Fibroblast of mammary gland (primary cell): ENCODE measurements at regions not wholly inside any gene's neighbourhood (a gene's known extent, or its start where the extent isn't known, plus 50 kb on each side); places are given as distances from the start of the nearest gene placed in this dataset.

Experiments used
- DNase-seq: peaks from one replicate; pipeline ENCODE4 v3.0.0-alpha.2; 2010; ENCODE audit warnings: low read depth
- H3K4me3 ChIP-seq: 2 replicates; pipeline ENCODE4 v1.5.1; 2011; ENCODE audit warnings: low read depth, mild to moderate bottlenecking, low read length, moderate library complexity; ENCODE audit not compliant: control insufficient read depth
- CTCF ChIP-seq: conservative IDR thresholded peaks from 2 replicates; pipeline ENCODE4 v1.5.1; 2011; ENCODE audit warnings: low read depth, low read length, inconsistent platforms; ENCODE audit not compliant: control insufficient read depth, insufficient read depth

DNA sequence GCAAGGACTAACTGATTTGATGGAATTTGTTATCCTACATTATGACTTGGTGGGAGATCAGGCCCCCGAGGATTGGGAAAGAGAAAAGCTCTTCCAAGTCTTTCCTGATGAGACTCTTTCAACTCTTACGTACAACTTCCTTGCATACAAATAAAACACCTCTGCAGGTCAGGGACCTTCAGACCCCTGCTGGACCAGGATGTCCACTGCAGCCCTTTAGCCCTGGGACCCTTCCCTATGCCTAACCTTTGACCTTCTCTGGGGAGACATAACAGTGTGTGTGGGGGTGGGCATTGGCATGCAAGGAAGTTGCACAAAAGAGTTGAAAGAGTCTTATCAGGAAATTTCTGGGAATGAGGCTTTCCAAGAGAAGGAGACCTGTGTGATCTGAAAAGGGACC, 859.4 kb downstream of the TYW1 start:
- DNase-seq, result no peak
- H3K4me3 ChIP-seq, result no peak overlapping the region
- no peak for TF ChIP-seq CTCF

GRCh38 chr7:67857698-67858097, 861.1 kb downstream of the TYW1 start:
- no peak for TF ChIP-seq CTCF
- no peak for DNase-seq
- H3K4me3 ChIP-seq, result no peak overlapping the region

DNA sequence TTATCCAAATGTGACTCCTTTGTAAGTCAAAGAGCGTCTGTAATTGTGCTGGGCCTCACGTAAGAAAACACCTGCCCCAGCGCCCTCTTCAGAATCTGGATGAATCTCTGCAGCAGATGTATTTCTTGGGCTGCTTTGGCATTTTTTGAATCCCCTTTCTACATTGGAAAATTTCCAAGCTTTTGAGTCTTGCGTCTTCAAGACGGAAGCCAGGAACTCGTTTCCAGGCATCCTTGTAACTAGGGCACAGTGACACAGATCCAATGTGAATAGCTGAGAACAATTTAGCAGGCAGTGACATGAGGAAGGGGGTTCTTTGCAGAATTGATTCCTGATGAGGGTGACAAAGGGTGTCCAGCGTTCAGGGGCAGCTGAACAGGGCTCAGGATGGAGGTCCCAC, 862.3 kb downstream of the TYW1 start:
- TF ChIP-seq CTCF, result no peak
- H3K4me3 ChIP-seq, result no peak overlapping the region
- DNase-seq, result no peak

DNA sequence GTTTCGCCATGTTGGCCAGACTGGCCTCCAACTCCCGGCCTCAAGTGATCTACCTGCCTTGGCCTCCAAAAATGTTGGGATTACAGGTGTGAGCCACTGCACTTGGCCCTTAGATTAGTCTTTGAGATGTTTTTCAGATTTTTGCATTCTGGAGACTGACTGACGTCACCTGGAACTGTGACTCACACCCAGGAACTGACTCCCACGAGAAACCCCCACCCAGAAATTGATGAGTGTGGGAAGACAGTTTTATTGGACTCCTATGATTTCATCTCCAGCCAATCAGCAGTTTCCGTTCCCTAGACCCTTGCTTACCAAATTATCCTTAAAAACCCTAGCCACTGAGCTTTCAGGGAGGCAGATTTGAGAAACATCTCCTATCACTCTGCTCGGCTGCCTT, 867.3 kb downstream of the TYW1 start:
- TF ChIP-seq CTCF, result no peak
- H3K4me3 ChIP-seq, result no peak overlapping the region
- no peak for DNase-seq

- H3K4me3 ChIP-seq, result no peak overlapping the region
- TF ChIP-seq CTCF, result no peak
- DNase-seq, result no peak
These were observed 869.4 kb downstream of the TYW1 start for GRCh38 chr7:67866054-67866453.

GRCh38 chr7:67866812-67867211, 870.2 kb downstream of the TYW1 start:
- no peak for DNase-seq
- no peak overlapping the region for H3K4me3 ChIP-seq
- TF ChIP-seq CTCF, result no peak

DNA sequence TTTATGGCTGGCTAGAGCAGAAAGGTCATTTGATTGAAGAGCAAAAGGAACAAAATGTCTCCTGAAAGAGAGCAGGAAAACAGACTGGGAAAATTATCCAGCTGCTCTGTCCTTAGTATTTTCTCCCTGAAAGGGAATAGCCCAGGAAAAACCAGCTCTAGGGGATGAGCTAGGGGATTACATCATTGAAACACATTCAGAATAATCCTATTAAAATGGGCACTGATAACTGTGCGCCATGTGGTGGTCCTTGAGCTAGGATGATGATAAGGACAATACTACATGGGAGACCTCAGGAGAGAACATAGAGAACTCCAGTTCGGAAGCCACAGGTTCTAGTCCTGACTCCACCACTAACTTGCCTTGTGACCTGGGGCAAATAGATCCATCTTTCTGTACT, 873.8 kb downstream of the TYW1 start:
- H3K4me3 ChIP-seq, result no peak overlapping the region
- no peak for DNase-seq
- TF ChIP-seq CTCF, result no peak
